HG03571 (cell line): ENCODE measurements at regions not wholly inside any gene's neighbourhood (a gene's known extent, or its start where the extent isn't known, plus 50 kb on each side); places are given as distances from the start of the nearest gene placed in this dataset.
"Not testable (repeated sequence)": the region's sequence is repeated elsewhere in the genome, so short reads cannot be mapped to it uniquely, and the experiment has no call there.

Source experiments
- ATAC-seq: cut with Tn5 transposase; IDR thresholded peaks from one replicate; pipeline ENCODE4 v1.9.1; 2021; ENCODE audit not compliant: unreplicated experiment

- ATAC-seq: no peak
Measured at GRCh38 chr12:124654666-124655047, 87.2 kb upstream of the NCOR2 start.

- ATAC-seq: no peak
Measured at GRCh38 chr12:124653169-124653931, 85.9 kb upstream of the NCOR2 start.

- ATAC-seq: no peak
Measured at GRCh38 chr12:124652661-124653060, 85.2 kb upstream of the NCOR2 start.

- ATAC-seq: no peak
Measured at GRCh38 chr12:124651516-124652273, 84.3 kb upstream of the NCOR2 start.

GRCh38 chr12:124650912-124651311, 83.5 kb upstream of the NCOR2 start:
- ATAC-seq: no peak

GRCh38 chr12:124648710-124649384, 81.4 kb upstream of the NCOR2 start:
- ATAC-seq: no peak

GRCh38 chr12:124647316-124647715, 79.9 kb upstream of the NCOR2 start:
- no peak for ATAC-seq

GRCh38 chr12:124646385-124647230, 79.2 kb upstream of the NCOR2 start:
- no peak for ATAC-seq

- no peak for ATAC-seq
Measured at GRCh38 chr12:124645530-124646244, 78.3 kb upstream of the NCOR2 start.

- ATAC-seq: not testable (repeated sequence)
Measured at GRCh38 chr12:124643768-124644167, 76.4 kb upstream of the NCOR2 start.

GRCh38 chr12:124642105-124642504, 74.7 kb upstream of the NCOR2 start:
- no peak for ATAC-seq

- no peak for ATAC-seq
Measured at GRCh38 chr12:124641591-124641990, 74.2 kb upstream of the NCOR2 start.

GRCh38 chr12:124640056-124640455, 72.6 kb upstream of the NCOR2 start:
- no peak for ATAC-seq

GRCh38 chr12:124639122-124639806, 71.9 kb upstream of the NCOR2 start:
- no peak for ATAC-seq

GRCh38 chr12:124637581-124637981, 70.2 kb upstream of the NCOR2 start:
- ATAC-seq: no peak

GRCh38 chr12:124637163-124637562, 69.8 kb upstream of the NCOR2 start:
- no peak for ATAC-seq

GRCh38 chr12:124636138-124636978, 68.9 kb upstream of the NCOR2 start:
- ATAC-seq: no peak

- ATAC-seq: no peak
Measured at GRCh38 chr12:124635316-124635715, 67.9 kb upstream of the NCOR2 start.
